DND-41 (cell line): ENCODE measurements at regions not wholly inside any gene's neighbourhood (a gene's known extent, or its start where the extent isn't known, plus 50 kb on each side); places are given as distances from the start of the nearest gene placed in this dataset.

Experiments
- EZH2 ChIP-seq: IDR thresholded peaks from 3 replicates; pipeline ENCODE4 v1.6.1; 2012; ENCODE audit warnings: borderline replicate concordance, low read depth, mild to moderate bottlenecking, moderate library complexity, low read length, inconsistent platforms; ENCODE audit not compliant: severe bottlenecking
- TF ChIP-seq, protein P1 (sequence below): IDR thresholded peaks from 2 replicates; pipeline ENCODE4 v1.5.1; 2012; ENCODE audit warnings: borderline replicate concordance, low read length, moderate library complexity, mild to moderate bottlenecking; ENCODE audit not compliant: poor library complexity, severe bottlenecking; ENCODE audit errors: extremely low read depth

DNA sequence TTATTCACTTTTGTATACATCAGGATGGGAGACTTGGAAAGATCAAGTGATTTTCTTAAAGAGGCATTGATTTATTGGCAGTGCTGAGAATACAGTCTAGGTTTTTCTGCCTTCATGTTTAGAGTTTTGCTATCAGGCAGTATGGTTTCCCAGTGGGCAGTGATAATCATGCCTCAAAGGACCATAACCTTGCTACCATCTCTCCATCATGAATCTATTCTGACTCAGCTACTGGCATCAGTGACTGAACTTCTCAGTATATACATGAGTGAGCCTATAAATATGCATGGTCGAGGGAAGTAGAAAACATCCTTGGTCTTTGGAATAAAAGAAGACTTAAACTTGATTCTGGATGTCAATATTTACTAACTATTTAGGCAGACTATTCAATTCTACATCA lies 562.0 kb upstream of the AADAT start:
- TF ChIP-seq, protein P1, sequence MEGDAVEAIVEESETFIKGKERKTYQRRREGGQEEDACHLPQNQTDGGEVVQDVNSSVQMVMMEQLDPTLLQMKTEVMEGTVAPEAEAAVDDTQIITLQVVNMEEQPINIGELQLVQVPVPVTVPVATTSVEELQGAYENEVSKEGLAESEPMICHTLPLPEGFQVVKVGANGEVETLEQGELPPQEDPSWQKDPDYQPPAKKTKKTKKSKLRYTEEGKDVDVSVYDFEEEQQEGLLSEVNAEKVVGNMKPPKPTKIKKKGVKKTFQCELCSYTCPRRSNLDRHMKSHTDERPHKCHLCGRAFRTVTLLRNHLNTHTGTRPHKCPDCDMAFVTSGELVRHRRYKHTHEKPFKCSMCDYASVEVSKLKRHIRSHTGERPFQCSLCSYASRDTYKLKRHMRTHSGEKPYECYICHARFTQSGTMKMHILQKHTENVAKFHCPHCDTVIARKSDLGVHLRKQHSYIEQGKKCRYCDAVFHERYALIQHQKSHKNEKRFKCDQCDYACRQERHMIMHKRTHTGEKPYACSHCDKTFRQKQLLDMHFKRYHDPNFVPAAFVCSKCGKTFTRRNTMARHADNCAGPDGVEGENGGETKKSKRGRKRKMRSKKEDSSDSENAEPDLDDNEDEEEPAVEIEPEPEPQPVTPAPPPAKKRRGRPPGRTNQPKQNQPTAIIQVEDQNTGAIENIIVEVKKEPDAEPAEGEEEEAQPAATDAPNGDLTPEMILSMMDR, result no peak
- TF ChIP-seq EZH2, result no peak
